Smooth muscle cell (in vitro differentiated cells): ENCODE measurements at regions not wholly inside any gene's neighbourhood (a gene's known extent, or its start where the extent isn't known, plus 50 kb on each side); places are given as distances from the start of the nearest gene placed in this dataset.

Experiments
- DNase-seq: peaks from one replicate; lab custom pipeline; 2025; ENCODE audit not compliant: unreplicated experiment; lab: John Stamatoyannopoulos, UW
- H2AFZ ChIP-seq: fragments of 200-600 bp; sonication (generic); 2 replicates; pipeline ENCODE4 v1.6.0; 2016; ENCODE audit warnings: antibody characterized with exemption, low read depth, mild to moderate bottlenecking
- H3F3A ChIP-seq: fragments of 200-600 bp; sonication (generic); 2 replicates; pipeline ENCODE4 v1.6.0; 2017; ENCODE audit warnings: antibody characterized with exemption, low read depth
- H3K27ac ChIP-seq: fragments of 200-600 bp; sonication (generic); 2 replicates; pipeline ENCODE4 v1.5.1; 2016; ENCODE audit warnings: low read depth, mild to moderate bottlenecking
- H3K27me3 ChIP-seq: fragments of 200-600 bp; sonication (generic); 2 replicates; pipeline ENCODE4 v1.6.1; 2016; ENCODE audit warnings: low read depth, mild to moderate bottlenecking
- H3K36me3 ChIP-seq: fragments of 200-600 bp; sonication (generic); 2 replicates; pipeline ENCODE4 v1.5.1; 2016; ENCODE audit warnings: low read depth
- H3K4me1 ChIP-seq: fragments of 200-600 bp; sonication (generic); 2 replicates; pipeline ENCODE4 v1.5.1; 2016; ENCODE audit warnings: low read depth
- H3K4me2 ChIP-seq: fragments of 200-600 bp; sonication (generic); 2 replicates; pipeline ENCODE4 v1.6.0; 2016; ENCODE audit warnings: mild to moderate bottlenecking
- H3K4me3 ChIP-seq: fragments of 200-600 bp; sonication (generic); 2 replicates; pipeline ENCODE4 v1.5.1; 2016; ENCODE audit warnings: mild to moderate bottlenecking
- H3K79me2 ChIP-seq: fragments of 200-600 bp; sonication (generic); 2 replicates; pipeline ENCODE4 v1.6.0; 2016; ENCODE audit warnings: low read depth, mild to moderate bottlenecking
- H3K9ac ChIP-seq: fragments of 200-600 bp; sonication (generic); 2 replicates; pipeline ENCODE4 v1.6.0; 2016; ENCODE audit warnings: low read depth
- H3K9me3 ChIP-seq: fragments of 200-600 bp; sonication (generic); replicated peaks from 2 replicates; pipeline ENCODE4 v1.5.1; 2016; ENCODE audit warnings: low read depth
- H4K20me1 ChIP-seq: fragments of 200-600 bp; sonication (generic); 2 replicates; pipeline ENCODE4 v1.6.0; 2016; ENCODE audit warnings: low read depth
- CTCF ChIP-seq: fragments of 200-600 bp; sonication (generic); IDR thresholded peaks from 2 replicates; pipeline ENCODE4 v1.5.1; 2017; ENCODE audit warnings: borderline replicate concordance, mild to moderate bottlenecking, antibody characterized with exemption; ENCODE audit not compliant: insufficient read depth, poor library complexity, severe bottlenecking
- WGBS: methylation state at CpG from one replicate; pipeline ENCODE4 v1.1.7; 2016; ENCODE audit warnings: low lambda C conversion rate; 5-methylcytosine and 5-hydroxymethylcytosine counted together

- no peak for DNase-seq
- 89% methylated on average over 17 of the region's 17 CpGs for WGBS
- H4K20me1 ChIP-seq: no peaks in the 10 kb centered on the region
- H3F3A ChIP-seq: no peaks in the 10 kb centered on the region
- no peak overlapping the region for H3K27ac ChIP-seq
- H3K79me2 ChIP-seq: no peaks in the 10 kb centered on the region
- no peak overlapping the region for H2AFZ ChIP-seq
- H3K4me2 ChIP-seq: no peak overlapping the region
- H3K4me3 ChIP-seq: no peak overlapping the region
- TF ChIP-seq CTCF: no peak
- no peaks in the 10 kb centered on the region for H3K9me3 ChIP-seq
- H3K9ac ChIP-seq: no peak overlapping the region
- H3K36me3 ChIP-seq: no peaks in the 10 kb centered on the region
- H3K27me3 ChIP-seq: peaks cover 31% of the 10 kb centered on the region
- H3K4me1 ChIP-seq: no peaks in the 10 kb centered on the region
Measured at GRCh38 chr1:17887661-17888371, 132.7 kb downstream of the ACTL8 start.

GRCh38 chr1:17890056-17890814 lies 135.1 kb downstream of the ACTL8 start:
- Histone ChIP-seq H3K9ac (no peak overlapping the region), H3K36me3 (no peaks in the 10 kb centered on the region), H3K27me3 (peaks cover 28% of the 10 kb centered on the region), H3K4me3 (no peak overlapping the region), H4K20me1 (no peaks in the 10 kb centered on the region), H3K4me1 (no peaks in the 10 kb centered on the region), H3K9me3 (no peaks in the 10 kb centered on the region), H3K4me2 (no peak overlapping the region), H3K27ac (no peak overlapping the region), H3K79me2 (no peaks in the 10 kb centered on the region), H3F3A (no peaks in the 10 kb centered on the region), H2AFZ (no peak overlapping the region)
- WGBS: 82% methylated on average over 19 of the region's 23 CpGs
- TF ChIP-seq CTCF: no peak
- no peak for DNase-seq

- no peak overlapping the region for H2AFZ ChIP-seq
- WGBS: 72% methylated on average over 8 of the region's 8 CpGs
- no peaks in the 10 kb centered on the region for H3K79me2 ChIP-seq
- H3K4me1 ChIP-seq: no peaks in the 10 kb centered on the region
- H3K36me3 ChIP-seq: no peaks in the 10 kb centered on the region
- TF ChIP-seq CTCF: no peak
- H4K20me1 ChIP-seq: no peaks in the 10 kb centered on the region
- no peak overlapping the region for H3K9ac ChIP-seq
- DNase-seq: no peak
- no peak overlapping the region for H3K4me2 ChIP-seq
- no peak overlapping the region for H3K4me3 ChIP-seq
- H3F3A ChIP-seq: no peaks in the 10 kb centered on the region
- H3K27ac ChIP-seq: no peak overlapping the region
- H3K9me3 ChIP-seq: no peaks in the 10 kb centered on the region
- peaks cover 28% of the 10 kb centered on the region for H3K27me3 ChIP-seq
Measured at GRCh38 chr1:17890815-17891191, 135.7 kb downstream of the ACTL8 start.
